ENCODE measurements at regions not wholly inside any gene's neighbourhood (a gene's known extent, or its start where the extent isn't known, plus 50 kb on each side); places are given as distances from the start of the nearest gene placed in this dataset.

GRCh38 chr1:209519786-209520185 lies 63.7 kb upstream of the CAMK1G start:
- Histone ChIP-seq H3K4me3 (ENCODE audit: low read depth, low read length) (no peak overlapping the region), H3K36me3 (ENCODE audit: control insufficient read depth, insufficient read depth, low read length) (no peaks in the 10 kb centered on the region), H3K9me3 (no peaks in the 10 kb centered on the region), H3K27me3 (replicated peaks; ENCODE audit: control insufficient read depth, insufficient read depth, low read length) (no peaks in the 10 kb centered on the region), H3K4me1 (no peaks in the 10 kb centered on the region)
- peaks cover 8% of the 10 kb centered on the region for H3K9me3 Mint-ChIP-seq (ENCODE audit: unreplicated experiment)
- H3K4me1 Mint-ChIP-seq (ENCODE audit: low read depth, unreplicated experiment), result no peaks in the 10 kb centered on the region
- no TSS peak for BruUV-seq (replicated peaks)
- DNase-seq, result no peak
- ChIA-PET CTCF (no interaction called here), POLR2A (no interaction called here)
- TF ChIP-seq, protein P1, sequence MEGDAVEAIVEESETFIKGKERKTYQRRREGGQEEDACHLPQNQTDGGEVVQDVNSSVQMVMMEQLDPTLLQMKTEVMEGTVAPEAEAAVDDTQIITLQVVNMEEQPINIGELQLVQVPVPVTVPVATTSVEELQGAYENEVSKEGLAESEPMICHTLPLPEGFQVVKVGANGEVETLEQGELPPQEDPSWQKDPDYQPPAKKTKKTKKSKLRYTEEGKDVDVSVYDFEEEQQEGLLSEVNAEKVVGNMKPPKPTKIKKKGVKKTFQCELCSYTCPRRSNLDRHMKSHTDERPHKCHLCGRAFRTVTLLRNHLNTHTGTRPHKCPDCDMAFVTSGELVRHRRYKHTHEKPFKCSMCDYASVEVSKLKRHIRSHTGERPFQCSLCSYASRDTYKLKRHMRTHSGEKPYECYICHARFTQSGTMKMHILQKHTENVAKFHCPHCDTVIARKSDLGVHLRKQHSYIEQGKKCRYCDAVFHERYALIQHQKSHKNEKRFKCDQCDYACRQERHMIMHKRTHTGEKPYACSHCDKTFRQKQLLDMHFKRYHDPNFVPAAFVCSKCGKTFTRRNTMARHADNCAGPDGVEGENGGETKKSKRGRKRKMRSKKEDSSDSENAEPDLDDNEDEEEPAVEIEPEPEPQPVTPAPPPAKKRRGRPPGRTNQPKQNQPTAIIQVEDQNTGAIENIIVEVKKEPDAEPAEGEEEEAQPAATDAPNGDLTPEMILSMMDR (IDR thresholded peaks at IDR 0.05; ENCODE audit: insufficient read depth in 1 of 2, low read depth in 1 of 2, low read length in 1 of 2, severe bottlenecking in 1 of 2, unreplicated experiment in 1 of 2), result no peak
- H3K27ac Mint-ChIP-seq (ENCODE audit: unreplicated experiment), result no peak overlapping the region
- no peaks in the 10 kb centered on the region for H3K36me3 Mint-ChIP-seq (ENCODE audit: insufficient read depth, unreplicated experiment)
- intact Hi-C loops (cut with micrococcal nuclease; ENCODE audit: unreplicated experiment), result loop anchor here (10.0 kb wide), 1 partner anchor 865 kb away; no protein-coding TSS in a partner anchor
- H3K27me3 Mint-ChIP-seq (ENCODE audit: insufficient read depth, unreplicated experiment), result peaks cover 7% of the 10 kb centered on the region
- no peak overlapping the region for H3K4me3 Mint-ChIP-seq (ENCODE audit: unreplicated experiment)

GRCh38 chr1:209522826-209523225 lies 60.7 kb upstream of the CAMK1G start:
- H3K4me3 ChIP-seq (ENCODE audit: low read depth, low read length), result no peak overlapping the region
- BruUV-seq (replicated peaks), result no TSS peak
- TF ChIP-seq, protein P1 (IDR thresholded peaks at IDR 0.05; ENCODE audit: insufficient read depth in 1 of 2, low read depth in 1 of 2, low read length in 1 of 2, severe bottlenecking in 1 of 2, unreplicated experiment in 1 of 2), result no peak
- H3K36me3 Mint-ChIP-seq (ENCODE audit: insufficient read depth, unreplicated experiment), result no peaks in the 10 kb centered on the region
- H3K27me3 ChIP-seq (replicated peaks; ENCODE audit: control insufficient read depth, insufficient read depth, low read length), result no peaks in the 10 kb centered on the region
- peaks cover 10% of the 10 kb centered on the region for H3K4me1 ChIP-seq
- no peaks in the 10 kb centered on the region for H3K9me3 ChIP-seq
- H3K4me3 Mint-ChIP-seq (ENCODE audit: unreplicated experiment), result no peak overlapping the region
- POLR2A ChIA-PET, result no interaction called here
- CTCF ChIA-PET, result no interaction called here
- H3K27me3 Mint-ChIP-seq (ENCODE audit: insufficient read depth, unreplicated experiment), result peaks cover under 1% of the 10 kb centered on the region
- intact Hi-C loops (cut with micrococcal nuclease; ENCODE audit: unreplicated experiment), result no loop called here
- no peak for DNase-seq
- no peaks in the 10 kb centered on the region for H3K36me3 ChIP-seq (ENCODE audit: control insufficient read depth, insufficient read depth, low read length)
- peaks cover 8% of the 10 kb centered on the region for H3K9me3 Mint-ChIP-seq (ENCODE audit: unreplicated experiment)
- H3K27ac Mint-ChIP-seq (ENCODE audit: unreplicated experiment), result no peak overlapping the region
- no peaks in the 10 kb centered on the region for H3K4me1 Mint-ChIP-seq (ENCODE audit: low read depth, unreplicated experiment)

DNA sequence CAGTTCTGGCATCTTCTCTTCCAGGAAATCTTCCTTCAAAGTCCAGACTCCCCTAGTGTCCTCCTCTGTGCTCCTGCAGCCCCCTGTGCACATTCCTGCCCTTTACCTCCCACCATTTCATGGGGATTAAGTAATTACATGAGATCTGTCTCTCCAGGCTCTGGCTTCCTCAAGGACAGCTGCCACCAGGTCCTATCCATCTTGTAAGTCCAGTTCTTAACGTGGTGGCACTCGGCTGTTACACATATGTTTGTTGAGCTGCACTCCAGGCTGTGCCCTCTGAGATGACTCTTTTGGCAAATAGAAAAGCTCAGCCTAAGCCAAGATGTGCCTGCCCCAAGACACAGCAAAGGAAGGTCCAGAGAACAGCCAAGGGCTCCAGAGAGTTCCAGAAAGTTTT lies 57.4 kb upstream of the CAMK1G start:
- peaks cover 18% of the 10 kb centered on the region for H3K4me1 Mint-ChIP-seq (ENCODE audit: low read depth, unreplicated experiment)
- Histone ChIP-seq H3K4me1 (peaks cover 24% of the 10 kb centered on the region), H3K27me3 (replicated peaks; ENCODE audit: control insufficient read depth, insufficient read depth, low read length) (no peaks in the 10 kb centered on the region), H3K4me3 (ENCODE audit: low read depth, low read length) (no peak overlapping the region), H3K36me3 (ENCODE audit: control insufficient read depth, insufficient read depth, low read length) (no peaks in the 10 kb centered on the region), H3K9me3 (no peaks in the 10 kb centered on the region)
- no peak for DNase-seq
- H3K4me3 Mint-ChIP-seq (ENCODE audit: unreplicated experiment), result no peak overlapping the region
- TF ChIP-seq, protein P1 (IDR thresholded peaks at IDR 0.05; ENCODE audit: insufficient read depth in 1 of 2, low read depth in 1 of 2, low read length in 1 of 2, severe bottlenecking in 1 of 2, unreplicated experiment in 1 of 2), result no peak
- ChIA-PET POLR2A (interaction anchor here (0.6 kb wide), 1 partner anchor 812 kb away, joined by 7 read pairs; no protein-coding TSS in a partner anchor), CTCF (no interaction called here)
- intact Hi-C loops (cut with micrococcal nuclease; ENCODE audit: unreplicated experiment), result loop anchor here (5.0 kb wide), 1 partner anchor 41 kb away; no protein-coding TSS in a partner anchor
- H3K27ac Mint-ChIP-seq (ENCODE audit: unreplicated experiment), result no peak overlapping the region
- H3K36me3 Mint-ChIP-seq (ENCODE audit: insufficient read depth, unreplicated experiment), result no peaks in the 10 kb centered on the region
- H3K9me3 Mint-ChIP-seq (ENCODE audit: unreplicated experiment), result no peaks in the 10 kb centered on the region
- no peaks in the 10 kb centered on the region for H3K27me3 Mint-ChIP-seq (ENCODE audit: insufficient read depth, unreplicated experiment)
- BruUV-seq (replicated peaks), result no TSS peak

Measured in Caco-2 (cell line).